ENCODE measurements at regions not wholly inside any gene's neighbourhood (a gene's known extent, or its start where the extent isn't known, plus 50 kb on each side); places are given as distances from the start of the nearest gene placed in this dataset.

GRCh38 chr2:193251909-193252308 is 1057.2 kb upstream of the TMEFF2 start:
- TF ChIP-seq, protein P1, sequence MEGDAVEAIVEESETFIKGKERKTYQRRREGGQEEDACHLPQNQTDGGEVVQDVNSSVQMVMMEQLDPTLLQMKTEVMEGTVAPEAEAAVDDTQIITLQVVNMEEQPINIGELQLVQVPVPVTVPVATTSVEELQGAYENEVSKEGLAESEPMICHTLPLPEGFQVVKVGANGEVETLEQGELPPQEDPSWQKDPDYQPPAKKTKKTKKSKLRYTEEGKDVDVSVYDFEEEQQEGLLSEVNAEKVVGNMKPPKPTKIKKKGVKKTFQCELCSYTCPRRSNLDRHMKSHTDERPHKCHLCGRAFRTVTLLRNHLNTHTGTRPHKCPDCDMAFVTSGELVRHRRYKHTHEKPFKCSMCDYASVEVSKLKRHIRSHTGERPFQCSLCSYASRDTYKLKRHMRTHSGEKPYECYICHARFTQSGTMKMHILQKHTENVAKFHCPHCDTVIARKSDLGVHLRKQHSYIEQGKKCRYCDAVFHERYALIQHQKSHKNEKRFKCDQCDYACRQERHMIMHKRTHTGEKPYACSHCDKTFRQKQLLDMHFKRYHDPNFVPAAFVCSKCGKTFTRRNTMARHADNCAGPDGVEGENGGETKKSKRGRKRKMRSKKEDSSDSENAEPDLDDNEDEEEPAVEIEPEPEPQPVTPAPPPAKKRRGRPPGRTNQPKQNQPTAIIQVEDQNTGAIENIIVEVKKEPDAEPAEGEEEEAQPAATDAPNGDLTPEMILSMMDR (IDR thresholded peaks at IDR 0.05): no peak
- ATAC-seq: no peak
- intact Hi-C loops (cut with DNase I): no loop called here
- Histone ChIP-seq H3K4me1 (no peaks in the 10 kb centered on the region), H3K4me3 (no peak overlapping the region), H3K9me3 (no peaks in the 10 kb centered on the region), H3K27ac (no peak overlapping the region), H3K27me3 (no peaks in the 10 kb centered on the region), H3K36me3 (no peaks in the 10 kb centered on the region)
- DNase-seq: no peak
- no peak for FAIRE-seq
- 36 to 37% methylated on average over 3 of the region's 3 CpGs for WGBS, 2 donors

DNA sequence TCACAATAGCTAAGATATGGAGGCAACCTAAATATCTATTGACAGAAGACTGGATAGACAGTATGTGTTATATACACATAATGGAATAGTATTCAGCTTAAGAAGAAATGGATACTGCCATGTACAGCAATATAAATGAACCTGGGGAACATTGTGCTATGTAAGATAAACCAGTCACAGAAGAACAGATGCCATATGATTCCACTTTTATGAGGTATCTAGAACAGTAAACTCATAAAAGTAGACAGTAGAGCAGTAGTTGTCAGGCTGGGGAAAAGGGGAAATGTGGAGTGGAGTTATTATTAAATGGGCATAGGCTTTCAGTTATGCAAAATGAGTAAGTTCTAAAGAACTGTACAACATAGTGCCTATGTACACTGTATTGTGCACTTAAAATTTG is 1055.7 kb upstream of the TMEFF2 start:
- no peak for DNase-seq
- no peaks in the 10 kb centered on the region for H3K9me3 ChIP-seq
- intact Hi-C loops (cut with DNase I): no loop called here

DNA sequence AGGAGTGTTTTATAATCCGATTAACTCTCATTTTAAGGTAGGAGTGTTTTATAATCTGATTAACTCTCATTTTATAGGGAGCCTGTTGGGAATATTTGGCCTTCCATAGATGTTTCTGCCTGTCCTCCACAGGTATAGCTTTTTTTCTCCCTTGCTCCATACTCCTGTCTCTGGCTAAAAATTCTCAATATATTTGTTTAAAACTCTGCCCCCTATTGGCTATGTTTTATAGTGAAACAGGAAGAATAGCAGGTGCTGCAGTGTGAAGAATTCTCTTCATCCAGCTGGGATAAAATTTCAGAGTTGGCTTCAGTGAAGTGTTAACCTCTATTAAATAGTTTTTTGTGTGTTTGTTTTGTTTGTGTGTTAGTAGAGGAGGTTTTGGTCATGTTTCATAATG is 1046.0 kb upstream of the TMEFF2 start:
- intact Hi-C loops (cut with DNase I): no loop called here
- no peaks in the 10 kb centered on the region for H3K9me3 ChIP-seq
- ATAC-seq (no peak), DNase-seq (no peak), FAIRE-seq (no peak)
- H3K27me3 ChIP-seq: no peaks in the 10 kb centered on the region
- WGBS, 2 donors: 59 to 71% methylated on average over 1 of the region's 1 CpG
- TF ChIP-seq, protein P1 (IDR thresholded peaks at IDR 0.05): no peak
- no peaks in the 10 kb centered on the region for H3K36me3 ChIP-seq
- no peak overlapping the region for H3K4me3 ChIP-seq
- no peak overlapping the region for H3K27ac ChIP-seq
- no peaks in the 10 kb centered on the region for H3K4me1 ChIP-seq

More for the DNA sequence above, 1055.7 kb upstream of the TMEFF2 start:
- no peak overlapping the region for H3K27ac ChIP-seq
- no peak for FAIRE-seq
- ATAC-seq: no peak
- H3K4me3 ChIP-seq: no peak overlapping the region
- H3K36me3 ChIP-seq: no peaks in the 10 kb centered on the region
- no peaks in the 10 kb centered on the region for H3K27me3 ChIP-seq
- TF ChIP-seq, protein P1 (IDR thresholded peaks at IDR 0.05): no peak
- H3K4me1 ChIP-seq: no peaks in the 10 kb centered on the region

GRCh38 chr2:193231634-193232033 is 1036.9 kb upstream of the TMEFF2 start:
- Histone ChIP-seq H3K4me3 (no peak overlapping the region), H3K27me3 (no peaks in the 10 kb centered on the region), H3K4me1 (no peaks in the 10 kb centered on the region), H3K36me3 (no peaks in the 10 kb centered on the region), H3K27ac (no peak overlapping the region), H3K9me3 (no peaks in the 10 kb centered on the region)
- intact Hi-C loops (cut with DNase I): no loop called here
- no peak for DNase-seq
- TF ChIP-seq, protein P1 (IDR thresholded peaks at IDR 0.05): no peak
- no peak for FAIRE-seq
- no peak for ATAC-seq
- 49 to 69% methylated on average over 2 of the region's 2 CpGs for WGBS, 2 donors

- DNase-seq: no peak
- intact Hi-C loops (cut with DNase I): no loop called here
- H3K4me1 ChIP-seq: no peaks in the 10 kb centered on the region
- TF ChIP-seq, protein P1 (IDR thresholded peaks at IDR 0.05): no peak
- WGBS, 2 donors: 46 to 60% methylated on average over 1 of the region's 1 CpG
- H3K9me3 ChIP-seq: no peaks in the 10 kb centered on the region
- no peaks in the 10 kb centered on the region for H3K27me3 ChIP-seq
- no peak for ATAC-seq
- H3K27ac ChIP-seq: no peak overlapping the region
- no peak for FAIRE-seq
- no peaks in the 10 kb centered on the region for H3K36me3 ChIP-seq
- H3K4me3 ChIP-seq: no peak overlapping the region
Measured at GRCh38 chr2:193228276-193228675, 1033.5 kb upstream of the TMEFF2 start.
